ENCODE measurements at regions not wholly inside any gene's neighbourhood (a gene's known extent, or its start where the extent isn't known, plus 50 kb on each side); places are given as distances from the start of the nearest gene placed in this dataset.

DNA sequence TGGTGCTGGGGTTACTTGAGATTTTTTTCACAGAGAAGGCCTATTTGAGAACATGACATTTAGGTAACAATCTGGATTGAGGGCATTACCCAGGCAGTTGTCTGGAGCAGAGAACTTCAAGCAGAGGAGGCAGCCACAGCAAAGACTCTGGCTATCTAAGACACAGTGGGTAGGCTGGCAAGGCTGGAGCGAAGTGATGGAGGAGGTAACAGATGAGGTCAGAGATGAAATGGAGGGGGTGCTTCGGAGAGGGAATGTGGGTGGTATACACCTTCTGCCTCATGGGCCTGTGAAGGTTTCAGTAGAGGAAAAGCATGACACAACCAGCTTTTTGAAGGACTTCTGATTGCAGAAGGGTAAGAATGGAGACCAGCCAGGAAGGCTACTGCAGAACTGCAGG is 65.9 kb downstream of the TMEM174 start:
- DNase-seq (ENCODE audit: low spot score) = no peak
- intact Hi-C loops (cut with DNase I) = no loop called here

DNA sequence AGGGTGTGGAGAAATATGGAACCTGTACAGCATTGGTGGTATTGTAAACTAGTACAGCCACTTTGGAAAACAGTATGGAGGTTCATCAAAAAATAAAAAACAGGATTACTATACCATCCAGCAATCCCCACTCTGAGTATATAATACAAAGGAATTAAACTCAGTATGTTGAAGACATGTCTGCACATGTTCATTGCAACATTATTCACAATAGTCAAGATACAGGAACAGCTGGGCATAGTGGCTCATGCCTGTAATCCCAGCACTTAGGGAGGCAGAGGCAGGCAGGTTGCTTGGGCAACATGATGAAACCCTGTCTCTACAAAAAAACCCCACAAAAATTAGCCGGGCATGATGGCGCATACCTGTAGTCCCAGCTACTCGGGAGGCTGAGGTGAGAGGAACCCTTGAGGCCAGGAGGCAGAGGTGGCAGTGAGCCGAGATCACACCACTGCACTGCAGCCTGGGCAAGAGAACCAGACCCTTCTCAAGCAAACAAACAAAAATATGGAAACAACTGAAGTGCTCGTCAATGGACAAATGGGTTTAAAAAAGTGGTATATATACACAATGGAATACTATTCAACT is 63.6 kb downstream of the TMEM174 start:
- no peak for DNase-seq (ENCODE audit: low spot score)
- intact Hi-C loops (cut with DNase I) = no loop called here

DNA sequence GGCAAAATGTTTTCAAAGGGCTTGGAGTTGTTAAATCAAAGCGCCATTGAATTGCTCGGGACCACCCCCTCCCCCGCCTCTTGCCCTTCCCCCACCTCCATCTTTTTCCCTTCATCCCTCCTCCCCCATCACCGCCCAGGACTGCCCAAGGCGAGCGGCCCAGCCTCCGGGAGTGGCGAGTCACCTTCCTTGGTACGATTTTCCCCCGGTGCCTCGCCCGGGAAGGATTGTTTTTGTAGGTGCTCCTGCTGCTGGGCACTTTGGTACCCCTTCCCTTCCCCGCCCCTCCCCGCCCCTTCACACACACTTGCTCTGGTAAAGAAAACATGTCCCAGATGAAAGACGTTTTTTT is 61.2 kb downstream of the TMEM174 start:
- DNase-seq (ENCODE audit: low spot score) = no peak
- intact Hi-C loops (cut with DNase I) = no loop called here

DNA sequence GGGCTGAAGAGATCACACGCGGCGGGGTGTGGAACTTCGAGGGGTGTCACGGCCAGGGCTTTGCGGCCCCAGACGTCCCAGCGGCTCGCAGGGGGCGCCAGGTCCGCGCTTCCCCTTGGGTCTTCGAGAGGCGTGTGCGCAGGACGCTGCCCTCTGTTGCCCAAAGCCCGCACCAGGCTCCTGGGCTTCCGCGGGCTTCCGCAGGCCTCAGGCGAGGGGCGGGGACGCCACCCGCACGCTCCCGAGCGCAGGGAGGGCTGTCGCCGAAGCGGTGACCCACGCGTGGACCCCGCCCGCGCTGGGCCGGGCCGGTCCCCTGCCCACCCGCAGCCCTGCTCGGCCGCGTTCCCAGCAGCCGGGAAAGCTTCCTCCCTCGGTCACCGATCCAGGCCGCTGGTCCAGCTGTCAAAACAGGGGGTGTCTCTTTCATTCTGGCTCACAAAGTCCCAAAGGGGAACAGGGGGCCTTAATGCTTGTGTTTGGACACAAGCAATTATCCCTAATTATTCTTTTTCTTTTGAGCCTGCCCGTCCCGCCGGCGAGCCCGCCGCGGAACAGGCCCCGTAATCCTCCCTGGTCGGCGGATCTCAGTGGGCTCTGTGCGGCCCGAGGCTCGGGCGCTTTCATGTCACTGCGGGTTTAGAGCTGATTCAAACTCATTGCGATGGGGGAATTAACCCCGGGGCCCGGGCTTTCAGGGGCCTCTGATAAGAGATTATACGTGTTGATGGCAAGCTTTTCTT is 60.6 kb downstream of the TMEM174 start:
- no peak for DNase-seq (ENCODE audit: low spot score)
- intact Hi-C loops (cut with DNase I) = no loop called here

DNA sequence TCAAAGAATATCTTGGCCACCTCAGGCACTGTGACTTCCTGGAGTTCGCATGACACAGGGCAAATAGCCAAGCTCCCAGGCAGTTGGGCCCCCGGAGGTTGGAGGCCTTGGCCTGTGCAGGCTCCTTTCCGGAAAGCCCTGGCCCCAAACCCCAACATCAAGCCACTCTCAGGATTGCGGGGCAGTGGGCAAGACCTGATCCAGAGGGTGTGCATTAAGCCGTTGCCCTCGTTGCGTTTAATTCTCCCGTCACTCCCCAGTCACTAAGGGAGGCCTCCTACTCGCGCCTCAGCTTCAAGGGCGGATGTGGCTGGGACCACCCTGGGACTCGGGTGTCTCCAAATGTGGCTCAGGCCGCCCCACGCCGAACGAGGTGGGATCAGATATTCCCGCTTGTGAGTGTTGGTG is 60.1 kb downstream of the TMEM174 start:
- no peak for DNase-seq (ENCODE audit: low spot score)
- intact Hi-C loops (cut with DNase I) = no loop called here

DNA sequence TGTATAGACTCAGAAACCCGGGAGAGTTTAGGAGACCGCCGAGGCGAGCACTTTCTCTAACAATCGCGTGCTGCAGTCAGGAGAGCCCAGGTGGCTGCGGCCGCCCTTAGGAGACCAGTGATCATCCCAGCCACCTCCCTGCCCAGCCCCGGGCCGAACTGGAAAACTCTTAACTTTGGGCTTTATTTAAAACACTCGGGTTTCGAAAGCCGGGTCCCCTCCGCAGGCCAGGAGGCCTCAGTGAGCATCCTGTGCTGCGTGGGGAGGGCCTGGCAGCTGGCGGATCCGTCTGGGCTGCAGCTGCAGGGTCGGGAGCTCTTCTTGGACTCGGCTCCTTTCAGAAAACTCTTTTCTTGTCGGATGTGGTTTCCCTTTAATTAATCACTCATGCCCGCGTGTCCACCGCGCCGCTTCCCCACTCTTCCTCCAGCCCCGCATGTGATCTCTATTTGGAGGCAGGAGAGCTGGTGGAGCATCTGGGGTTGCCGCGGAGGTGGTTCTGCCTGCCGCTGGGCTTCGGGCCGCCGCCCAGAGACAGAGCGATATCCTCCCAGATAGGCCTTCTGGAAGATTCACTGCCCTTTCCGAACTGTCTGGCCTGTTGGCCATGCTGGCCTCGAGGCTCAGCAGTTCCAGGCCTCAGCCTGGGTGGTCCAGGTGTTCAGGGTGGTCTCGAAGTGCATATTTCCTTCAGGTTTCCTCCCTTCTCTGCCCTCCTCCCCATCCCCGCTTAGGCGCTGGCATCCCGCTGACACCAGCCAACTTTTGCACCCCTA is 59.5 kb downstream of the TMEM174 start:
- intact Hi-C loops (cut with DNase I) = no loop called here
- DNase-seq (ENCODE audit: low spot score) = no peak

DNA sequence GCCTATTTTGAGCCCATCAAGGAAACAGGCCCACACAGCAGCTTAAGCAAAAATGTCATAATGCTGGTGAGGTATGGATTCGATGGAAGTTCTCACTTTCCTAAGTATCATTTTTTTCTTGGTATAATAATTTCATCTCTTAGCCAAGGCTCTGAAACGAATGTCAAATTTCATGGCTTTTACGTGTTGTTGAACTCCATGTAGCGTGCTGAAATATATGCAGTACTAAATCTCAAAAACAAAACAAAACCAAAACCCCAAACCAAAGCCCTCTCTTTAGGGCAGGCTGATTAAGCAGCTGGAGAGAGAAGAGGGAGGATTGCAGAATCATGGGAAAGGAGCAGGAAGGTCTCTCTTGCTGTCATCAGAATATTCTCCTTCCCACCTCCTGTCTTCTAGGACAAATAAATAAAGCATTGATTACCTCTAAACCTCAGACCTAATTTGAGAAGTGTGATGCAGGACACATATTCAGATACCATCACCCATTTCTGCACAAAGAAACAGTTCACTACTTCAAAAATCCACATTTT is 58.3 kb downstream of the TMEM174 start:
- intact Hi-C loops (cut with DNase I) = no loop called here
- no peak for DNase-seq (ENCODE audit: low spot score)

DNA sequence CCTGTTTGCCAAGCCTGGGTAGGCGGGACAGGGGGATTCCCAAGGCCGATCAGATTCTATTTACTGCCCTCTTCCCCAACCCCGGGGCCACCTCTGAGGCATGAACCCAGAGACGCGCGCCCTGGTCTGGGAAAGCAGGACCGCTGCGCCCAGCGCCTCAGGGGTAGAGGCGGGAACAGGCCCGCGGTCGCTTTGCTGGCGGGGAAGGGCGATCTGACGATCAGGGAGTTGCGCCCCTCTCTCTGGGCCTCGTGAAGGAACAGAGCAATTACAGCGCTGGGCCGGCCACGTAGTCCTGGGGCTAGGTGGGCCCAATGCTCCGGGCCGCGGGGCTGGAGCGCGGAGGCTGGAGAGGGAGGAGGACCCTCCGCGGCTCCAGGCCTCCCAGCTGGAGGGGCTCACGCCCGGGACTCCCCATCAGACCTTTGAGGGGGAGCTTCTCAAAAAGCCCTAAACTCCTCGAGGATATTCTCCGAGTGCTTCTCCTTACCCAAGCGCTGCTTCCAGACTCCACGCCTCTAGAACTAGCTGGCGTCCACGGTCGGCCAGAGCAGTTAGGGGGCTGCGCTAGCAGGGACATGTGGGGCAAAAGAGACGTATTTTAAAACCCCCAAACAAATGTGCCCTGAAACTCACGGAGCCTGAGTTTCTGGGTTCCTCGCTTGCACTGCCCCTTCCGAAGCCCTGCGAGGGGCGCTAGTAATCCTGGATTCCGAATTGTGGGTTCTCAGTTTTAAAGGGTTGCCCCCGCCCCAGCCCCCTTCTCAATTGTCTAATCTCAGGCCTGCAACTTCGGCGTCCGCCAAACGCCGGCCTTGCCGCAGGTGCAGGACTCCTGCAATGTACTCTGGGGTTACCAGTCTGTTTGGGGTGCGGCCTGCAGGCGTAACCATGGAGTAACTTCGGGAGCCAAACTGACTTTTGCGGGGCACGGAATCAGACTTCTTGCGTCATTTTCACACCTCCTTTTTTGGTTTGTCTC is 57.6 kb downstream of the TMEM174 start:
- intact Hi-C loops (cut with DNase I) = no loop called here
- no peak for DNase-seq (ENCODE audit: low spot score)

DNA sequence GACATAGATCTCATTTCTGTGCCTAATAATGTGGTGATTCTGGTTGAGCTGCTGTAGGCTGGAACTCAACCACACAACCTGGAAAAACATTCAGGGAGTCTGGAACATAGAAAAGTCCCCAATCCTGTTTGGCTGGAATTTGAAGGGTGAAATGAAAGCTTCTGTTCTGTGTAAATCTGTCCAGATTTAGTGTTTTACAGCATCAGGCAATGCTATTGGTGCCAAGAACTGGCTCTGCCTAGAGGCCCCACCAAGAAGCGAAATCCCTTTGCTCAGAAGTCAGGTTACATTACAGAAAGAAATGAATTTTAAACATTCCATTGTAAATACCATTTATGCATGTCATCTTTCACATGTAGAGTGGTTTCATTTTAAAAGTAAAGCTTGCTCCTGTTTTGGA is 56.3 kb downstream of the TMEM174 start:
- DNase-seq (ENCODE audit: low spot score) = no peak
- intact Hi-C loops (cut with DNase I) = no loop called here

DNA sequence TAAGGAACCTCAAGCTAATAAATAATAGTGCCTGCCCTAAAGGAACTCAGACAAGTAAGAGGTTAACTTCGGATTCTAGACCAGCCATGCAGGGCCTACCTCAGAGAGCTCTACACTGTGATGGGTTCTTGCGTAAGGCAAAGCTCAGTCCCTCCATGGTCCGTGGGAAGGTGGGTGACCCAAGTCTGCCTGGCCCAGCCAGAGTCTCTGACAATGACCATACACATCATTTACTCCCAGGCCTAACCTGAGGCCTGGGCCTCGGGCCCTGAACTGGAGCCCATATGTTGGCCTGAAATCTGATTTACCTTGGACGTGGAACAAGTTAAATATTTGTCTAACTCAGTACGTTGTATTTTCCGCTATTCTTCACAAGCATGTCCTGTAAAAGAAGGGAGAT is 55.1 kb downstream of the TMEM174 start:
- intact Hi-C loops (cut with DNase I) = no loop called here

More for the DNA sequence above, 55.1 kb downstream of the TMEM174 start:
- no peak for DNase-seq (ENCODE audit: low spot score)

Measured in cardiac septum (tissue), 1 donor.